Spleen (tissue), 7 donors: ENCODE measurements at regions not wholly inside any gene's neighbourhood (a gene's known extent, or its start where the extent isn't known, plus 50 kb on each side); places are given as distances from the start of the nearest gene placed in this dataset.

Experiments
- CTCF ChIP-seq, 11 experiments: fragments of 200-600 bp in 7 of 11; fragments of 450-650 bp in 4 of 11; sonication (generic) in 4 of 11; IDR thresholded peaks in 8 of 11; conservative IDR thresholded peaks in 3 of 11; 1 replicate in 7 of 11; 2 replicates in 4 of 11; pipeline versions ENCODE4 v1.4.0 to v1.8.0; 2016 to 2021; ENCODE audit warnings: antibody characterized with exemption in 11 of 11, inconsistent platforms in 4 of 11, mild to moderate bottlenecking in 1 of 11
- POLR2A ChIP-seq, 3 donors: fragments of 450-650 bp; IDR thresholded peaks; one replicate each; pipeline ENCODE4 v1.5.1; 2017; ENCODE audit warnings: antibody characterized with exemption in 3 of 3, mild to moderate bottlenecking in 1 of 3
- POLR2AphosphoS5 ChIP-seq, 3 donors: sonication (generic); formaldehyde crosslinking; IDR thresholded peaks; one replicate each; pipeline ENCODE4 v1.5.1; 2017; ENCODE audit warnings: antibody characterized with exemption in 3 of 3
- donor health status: DM: no; HTN: no; CAD: no; lungs with moderate emphysema.
- donor health status: DM: no; HTN: no; CAD: no.
- donor health status: DM: no; HTN: no; CAD: no.

- no peak for TF ChIP-seq CTCF (IDR thresholded peaks at IDR 0.05 in 8 of 11, conservative IDR thresholded peaks at IDR 0.05 in 3 of 11)
- TF ChIP-seq POLR2AphosphoS5 (IDR thresholded peaks at IDR 0.05) = no peak
- TF ChIP-seq POLR2A (IDR thresholded peaks at IDR 0.05) = no peak
These were observed 587.4 kb downstream of the LMO7 start for GRCh38 chr13:76223565-76223964.
